Esophagus squamous epithelium (tissue), 4 donors: ENCODE measurements at regions not wholly inside any gene's neighbourhood (a gene's known extent, or its start where the extent isn't known, plus 50 kb on each side); places are given as distances from the start of the nearest gene placed in this dataset.

ENCODE experiments used
- CTCF ChIP-seq, 6 experiments: fragments of 450-650 bp in 4 of 6; fragments of 200-600 bp in 2 of 6; sonication (generic) in 2 of 6; IDR thresholded peaks; one replicate each; pipeline ENCODE4 v1.5.1; 2016 to 2019; ENCODE audit warnings: antibody characterized with exemption in 6 of 6, mild to moderate bottlenecking in 4 of 6, moderate library complexity in 4 of 6
- POLR2A ChIP-seq, 4 donors: fragments of 450-650 bp; IDR thresholded peaks; one replicate each; pipeline ENCODE4 v1.6.1; 2017; ENCODE audit warnings: antibody characterized with exemption in 4 of 4, mild to moderate bottlenecking in 4 of 4, moderate library complexity in 3 of 4

- TF ChIP-seq CTCF (IDR thresholded peaks at IDR 0.05) (no peak), POLR2A (IDR thresholded peaks at IDR 0.05) (no peak)
These were observed 167.4 kb upstream of the LDB2 start for GRCh38 chr4:17065821-17066220.
